GM12892 (cell line): ENCODE measurements at regions not wholly inside any gene's neighbourhood (a gene's known extent, or its start where the extent isn't known, plus 50 kb on each side); places are given as distances from the start of the nearest gene placed in this dataset.

Source experiments
- POLR2A ChIP-seq: IDR thresholded peaks from 2 replicates; pipeline ENCODE4 v1.6.1; 2011; ENCODE audit warnings: low read depth, low read length, control low read depth
- POLR2AphosphoS5 ChIP-seq: IDR thresholded peaks from 2 replicates; pipeline ENCODE4 v1.6.1; 2011; ENCODE audit warnings: low read depth, low read length, control low read depth
- TAF1 ChIP-seq: IDR thresholded peaks from 2 replicates; pipeline ENCODE4 v1.6.1; 2011; ENCODE audit warnings: low read depth, mild to moderate bottlenecking, control low read depth, low read length, borderline replicate concordance

DNA sequence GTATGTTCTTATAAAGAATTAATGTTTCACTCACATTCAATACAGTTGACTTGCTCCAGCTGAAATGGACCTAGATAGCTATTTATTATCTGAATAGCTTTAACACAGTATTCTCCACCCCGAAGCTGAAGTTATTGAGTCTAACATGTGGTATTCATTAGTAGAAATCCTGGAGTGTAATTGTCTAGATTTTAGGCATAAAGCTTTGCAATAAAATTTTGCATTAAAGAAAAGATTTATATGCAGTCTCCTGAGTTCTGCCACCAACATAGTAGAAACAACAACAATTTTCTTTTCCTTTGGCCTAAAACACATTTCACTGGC is 90.2 kb upstream of the DCLK2 start:
- TF ChIP-seq POLR2AphosphoS5, result no peak
- no peak for TF ChIP-seq TAF1
- TF ChIP-seq POLR2A, result no peak
